Amniotic epithelial cell (primary cell): ENCODE measurements at regions not wholly inside any gene's neighbourhood (a gene's known extent, or its start where the extent isn't known, plus 50 kb on each side); places are given as distances from the start of the nearest gene placed in this dataset.
"Not testable (repeated sequence)": the region's sequence is repeated elsewhere in the genome, so short reads cannot be mapped to it uniquely, and the experiment has no call there.

Experiments used
- DNase-seq: peaks from one replicate; pipeline ENCODE4 v3.0.0-alpha.2; 2010; ENCODE audit warnings: low read depth

DNA sequence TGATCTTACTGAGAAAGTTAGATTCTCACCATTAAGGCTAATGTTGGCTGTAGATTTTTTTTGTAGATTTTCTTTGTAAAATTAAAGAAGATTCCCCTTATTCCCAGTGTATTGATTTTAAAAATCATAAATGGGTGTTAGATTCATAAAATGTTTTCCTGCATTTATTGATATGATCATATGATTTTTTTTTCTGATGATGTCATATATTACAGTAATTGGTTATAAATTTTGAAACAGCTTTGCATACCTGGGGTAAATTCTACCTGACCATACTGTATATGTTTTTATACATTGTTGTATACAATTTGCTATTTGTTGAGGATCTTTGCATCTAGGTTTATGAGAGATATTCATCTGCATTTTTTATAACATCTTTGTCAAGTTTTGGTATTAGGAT, 880.3 kb upstream of the GRIA3 start:
- no peak for DNase-seq

DNA sequence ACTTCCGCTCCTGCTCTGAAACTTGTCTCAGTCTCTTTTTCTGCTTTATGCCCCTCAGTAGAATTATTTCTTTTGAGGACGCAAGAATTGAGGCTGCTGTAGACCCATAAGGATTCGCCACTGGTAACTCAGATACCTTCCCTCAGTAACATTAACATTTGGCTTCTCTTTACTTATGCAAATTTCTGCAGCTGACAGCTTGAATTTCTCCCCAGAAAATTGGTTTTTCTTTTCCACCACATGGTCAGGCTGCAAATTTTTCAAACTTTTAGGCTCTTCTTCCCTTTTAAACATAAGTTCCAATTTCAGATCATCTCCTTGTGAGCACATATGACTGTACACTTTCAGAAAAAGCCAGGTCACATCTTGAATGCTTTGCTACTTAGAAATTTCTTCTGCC, 839.3 kb upstream of the GRIA3 start:
- no peak for DNase-seq

DNA sequence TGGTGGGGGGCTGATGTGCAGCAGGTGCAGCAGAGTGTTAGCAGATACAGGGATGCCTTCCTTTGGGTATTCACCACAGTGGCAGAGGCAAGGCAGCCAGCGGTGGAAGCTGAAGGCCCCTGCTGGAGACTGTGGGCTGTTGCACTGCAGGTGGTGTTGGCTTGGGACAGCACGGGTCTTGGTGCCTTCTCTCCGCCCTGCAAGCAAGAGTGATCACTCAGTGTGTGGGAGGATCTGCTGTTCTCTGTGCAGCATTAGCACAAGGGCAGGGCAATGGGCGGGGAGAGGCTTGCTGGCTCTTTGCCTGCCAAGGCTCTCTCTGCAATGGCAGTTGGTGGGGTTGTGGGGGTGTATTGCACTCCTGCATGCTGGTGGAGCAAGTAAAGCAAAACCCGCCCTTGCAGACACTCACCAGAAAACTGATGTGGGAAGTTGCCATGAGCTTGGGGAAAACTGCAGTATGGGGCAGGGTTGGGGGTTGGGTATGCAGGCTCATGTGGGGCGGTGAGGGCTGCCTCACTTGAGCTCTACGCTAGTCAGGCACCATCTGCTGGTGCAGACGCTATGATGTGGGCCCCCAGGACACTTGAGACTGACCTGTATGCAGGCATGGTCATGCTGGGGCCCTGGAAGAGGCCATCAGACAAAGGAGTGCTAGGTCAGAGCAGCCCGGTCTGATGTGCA, 820.8 kb upstream of the GRIA3 start:
- DNase-seq: no peak

DNA sequence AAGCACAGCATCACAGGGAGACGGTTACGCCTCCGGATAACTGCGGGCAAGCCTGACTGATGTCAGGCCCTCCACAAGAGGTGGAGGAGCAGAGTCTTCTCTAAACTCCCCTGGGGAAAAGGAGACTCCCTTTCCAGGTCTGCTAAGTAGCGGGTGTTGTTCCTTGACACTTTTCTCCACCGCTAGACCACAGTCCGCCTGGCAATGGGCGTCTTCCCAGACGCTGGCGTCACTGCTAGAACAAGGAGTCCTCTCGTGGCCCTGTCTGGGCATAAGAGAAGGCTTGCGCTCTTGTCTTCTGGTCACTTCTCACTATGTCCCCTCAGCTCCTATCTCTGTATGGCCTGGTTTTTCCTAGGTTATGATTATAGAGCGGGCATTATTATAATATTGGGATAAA, 808.5 kb upstream of the GRIA3 start:
- not testable (repeated sequence) for DNase-seq

DNA sequence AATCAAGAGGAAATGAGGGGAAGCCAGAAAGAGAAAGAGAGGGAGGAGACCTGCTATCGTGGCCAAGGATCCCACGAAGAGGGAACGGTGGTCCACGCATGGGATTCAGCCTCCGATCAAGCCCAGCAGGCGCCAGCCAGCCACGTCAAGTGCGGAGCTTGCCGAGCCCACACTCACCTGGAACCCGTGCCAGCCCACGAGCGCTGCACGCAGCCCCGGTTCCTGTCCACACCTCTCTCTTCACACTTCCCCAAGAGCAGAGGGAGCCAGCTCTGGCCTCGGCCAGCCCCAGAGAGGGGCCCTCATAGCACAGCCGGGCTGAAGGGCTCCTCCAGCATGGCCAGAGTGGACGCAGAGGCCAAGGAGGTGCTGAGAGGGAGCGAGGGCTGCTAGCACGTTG, 795.1 kb upstream of the GRIA3 start:
- no peak for DNase-seq

DNA sequence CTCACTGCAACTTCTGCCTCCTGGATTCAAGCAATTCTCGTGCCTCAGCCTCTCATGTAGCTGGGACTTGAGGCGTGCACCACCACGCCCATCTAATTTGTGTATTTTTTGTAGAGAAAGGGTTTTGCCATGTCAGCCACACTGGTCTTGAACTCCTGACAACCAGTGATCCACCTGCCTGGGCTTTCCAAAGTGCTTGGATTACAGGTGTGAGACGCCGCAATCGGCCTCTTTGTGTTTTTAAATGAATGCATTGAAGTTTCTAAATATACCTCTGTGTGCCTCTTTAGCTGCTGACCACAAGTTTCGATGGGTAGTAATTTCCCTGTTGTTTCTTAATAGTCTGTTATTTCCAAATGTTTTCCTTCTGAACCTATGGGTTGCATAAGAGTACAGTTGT, 765.3 kb upstream of the GRIA3 start:
- no peak for DNase-seq

DNA sequence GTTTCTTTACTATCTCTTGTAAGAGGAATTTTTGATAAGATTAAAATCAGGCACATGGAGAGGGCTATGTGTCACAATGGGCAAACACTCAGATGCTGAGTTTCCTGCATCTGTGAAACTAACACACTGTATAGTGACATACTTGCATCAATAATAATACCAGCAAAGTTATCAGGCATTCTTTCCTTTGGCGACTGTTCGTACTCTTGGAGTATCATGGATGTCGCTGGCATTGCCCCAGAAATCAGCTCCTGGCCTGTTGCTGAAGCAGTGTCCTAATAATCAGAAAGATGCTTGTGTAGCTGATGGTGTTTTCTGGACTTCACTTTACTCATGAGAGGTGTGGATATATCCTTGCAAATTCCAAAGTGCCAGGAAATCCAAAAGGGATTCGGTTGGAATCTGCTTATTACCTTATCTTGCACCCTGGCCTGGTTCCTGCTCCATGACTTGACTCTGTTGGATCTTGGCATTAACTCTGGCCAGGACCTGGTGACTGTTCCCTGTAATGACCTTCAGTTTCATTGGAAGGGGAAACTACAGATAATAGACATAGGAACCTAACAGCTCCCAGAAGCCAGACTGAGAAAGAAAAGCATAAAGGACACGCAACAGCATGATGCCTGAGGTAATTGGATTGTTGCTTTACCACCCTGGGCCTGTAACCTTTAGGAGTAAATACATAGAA, 762.5 kb upstream of the GRIA3 start:
- no peak for DNase-seq

DNA sequence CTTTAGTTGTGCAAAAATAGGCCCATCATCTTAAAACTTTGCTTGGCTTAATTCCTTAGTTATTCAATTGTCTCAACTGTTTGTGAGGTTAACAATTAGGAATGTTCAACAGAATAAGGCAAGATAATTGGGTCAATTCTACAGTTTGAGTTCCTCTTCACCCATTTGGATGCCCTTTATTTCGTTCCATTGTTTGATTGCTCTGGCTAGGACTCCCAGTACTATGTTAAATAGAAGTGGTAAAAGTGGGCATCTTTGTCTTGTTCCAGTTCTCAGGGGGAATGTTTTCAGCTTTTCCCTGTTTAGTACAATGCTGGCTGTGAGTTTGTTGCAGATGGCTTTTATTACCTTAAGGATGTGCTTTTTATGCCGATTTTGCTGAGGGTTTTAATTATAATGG, 761.5 kb upstream of the GRIA3 start:
- DNase-seq: no peak

DNA sequence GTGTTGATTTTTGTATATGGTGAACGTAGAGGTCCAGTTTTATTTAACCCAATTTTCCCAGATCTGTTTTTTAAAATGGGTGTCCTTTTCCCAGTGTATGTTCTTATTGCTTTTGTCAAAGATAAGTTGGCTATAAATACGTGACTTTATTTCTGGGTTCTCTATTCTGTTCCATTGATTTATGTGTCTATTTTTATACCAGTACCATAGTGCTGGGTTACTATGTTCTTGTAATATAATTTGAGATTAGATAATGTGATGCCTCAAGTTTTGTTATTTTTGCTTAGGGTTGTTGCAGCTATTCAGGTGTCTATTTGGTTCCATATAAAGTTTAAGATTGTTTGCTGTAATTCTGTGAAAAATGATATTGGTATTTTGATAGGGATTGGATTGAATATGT, 749.1 kb upstream of the GRIA3 start:
- no peak for DNase-seq

DNA sequence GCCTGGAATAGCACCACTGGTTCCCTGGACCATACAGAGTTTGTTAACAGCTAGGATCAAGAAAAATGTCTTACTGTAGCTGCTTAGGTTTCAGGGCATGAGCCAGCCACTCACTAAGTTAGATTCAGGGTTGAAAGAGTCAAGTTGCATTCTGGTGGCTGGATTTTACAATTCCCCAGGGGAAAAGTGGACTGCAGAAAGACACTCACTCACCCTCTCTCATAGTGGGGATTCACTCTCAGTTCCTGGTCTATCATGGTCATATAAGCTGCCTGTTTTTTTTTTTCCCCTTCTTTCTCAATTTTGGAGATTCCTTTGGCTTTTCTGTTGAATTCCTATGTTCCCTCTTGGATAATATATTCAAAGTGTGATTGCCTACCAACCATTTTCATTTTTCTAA, 744.2 kb upstream of the GRIA3 start:
- DNase-seq: no peak

DNA sequence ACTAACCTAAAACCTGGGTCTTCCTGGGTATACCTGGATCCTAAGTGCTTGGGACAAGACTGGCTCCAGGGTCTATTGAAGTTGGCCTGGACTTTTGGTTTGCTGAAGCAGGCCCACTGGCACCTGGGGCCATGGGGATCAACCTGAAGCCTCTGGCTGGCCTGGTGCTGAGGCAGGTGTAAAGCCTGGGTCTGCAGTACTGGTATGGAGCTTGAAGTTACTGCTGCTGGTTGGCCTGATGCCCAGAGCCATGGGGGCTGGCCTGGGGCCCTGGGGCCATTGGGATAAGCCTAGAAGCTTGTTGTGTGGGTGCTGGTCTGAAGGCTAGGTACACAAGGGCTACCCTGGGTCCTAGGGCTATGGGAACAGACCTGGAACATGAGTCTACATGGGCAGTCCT, 743.2 kb upstream of the GRIA3 start:
- no peak for DNase-seq

DNA sequence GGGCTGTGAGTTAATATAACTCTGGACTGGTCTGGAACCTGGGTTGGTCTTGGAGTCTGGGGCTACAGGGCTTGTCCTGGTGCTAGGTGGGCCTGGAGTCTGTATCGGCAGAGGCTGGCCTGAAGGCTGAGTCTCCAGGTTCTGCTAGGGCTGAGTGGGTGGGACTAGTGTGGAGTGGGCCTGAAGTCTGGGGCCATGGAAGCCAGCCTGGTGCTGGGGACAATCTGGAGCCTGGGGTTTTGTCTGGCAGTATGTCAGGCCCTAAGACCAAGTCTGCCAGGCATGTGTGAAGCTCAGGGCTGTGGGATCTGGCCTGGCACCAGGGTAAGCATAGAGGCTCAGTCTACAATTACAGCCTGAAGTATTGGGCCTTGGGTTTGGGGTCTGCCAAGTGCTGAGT, 742.6 kb upstream of the GRIA3 start:
- DNase-seq: no peak

DNA sequence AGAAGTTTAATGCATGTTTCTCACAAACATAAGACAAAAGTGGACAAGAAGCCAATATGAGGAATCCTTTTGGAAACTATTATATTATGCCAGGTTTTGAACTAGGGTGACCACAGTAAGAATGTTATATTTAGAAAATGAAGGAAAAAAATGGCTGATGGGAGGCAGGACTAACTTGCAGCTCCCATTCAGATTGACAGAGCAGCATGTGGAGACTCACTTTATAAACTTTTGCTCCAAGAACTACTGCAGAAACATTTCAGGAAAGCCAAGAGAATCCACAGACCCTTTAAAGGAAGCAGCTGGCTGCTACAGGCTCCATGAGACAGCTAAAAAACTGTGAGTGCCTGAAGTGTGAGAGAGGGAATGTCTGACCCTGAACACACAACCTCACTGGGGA, 738.6 kb upstream of the GRIA3 start:
- no peak for DNase-seq

DNA sequence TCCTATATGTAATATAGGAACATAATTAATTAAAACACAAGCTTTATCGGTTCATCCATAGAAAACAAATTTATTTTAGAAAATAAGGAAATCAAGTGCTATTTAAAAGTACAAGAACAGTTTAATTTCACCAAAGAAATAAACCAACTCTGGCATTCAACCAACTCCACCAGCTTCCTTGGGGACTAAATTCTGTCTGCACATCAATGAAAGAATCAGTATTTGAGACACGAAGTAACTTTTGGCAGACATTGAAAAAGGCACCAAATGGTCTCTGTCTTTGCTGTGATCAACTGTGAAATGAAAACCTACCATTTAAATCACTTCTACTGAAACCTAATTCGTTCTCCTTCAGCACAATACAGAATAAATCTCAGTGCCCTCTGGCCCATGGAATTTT, 719.7 kb upstream of the GRIA3 start:
- DNase-seq: no peak

DNA sequence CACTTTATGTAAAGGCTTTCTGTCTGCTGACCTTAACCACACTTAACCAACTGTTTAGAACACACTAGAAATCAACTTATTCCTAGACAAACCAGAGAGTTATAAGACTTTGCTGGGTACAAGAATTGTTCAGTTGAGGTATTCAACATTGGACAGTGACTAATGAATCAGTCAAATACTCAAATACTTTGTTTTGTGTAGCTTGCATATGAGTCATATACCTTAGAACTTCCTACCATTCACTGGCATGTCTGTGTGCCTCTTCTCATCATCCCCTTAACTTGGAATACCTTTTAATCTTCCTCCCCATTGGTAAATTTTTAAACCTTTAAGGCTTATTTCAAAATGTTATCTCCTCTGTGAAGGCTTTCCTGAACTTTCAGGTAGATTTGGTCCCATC, 708.8 kb upstream of the GRIA3 start:
- no peak for DNase-seq

DNA sequence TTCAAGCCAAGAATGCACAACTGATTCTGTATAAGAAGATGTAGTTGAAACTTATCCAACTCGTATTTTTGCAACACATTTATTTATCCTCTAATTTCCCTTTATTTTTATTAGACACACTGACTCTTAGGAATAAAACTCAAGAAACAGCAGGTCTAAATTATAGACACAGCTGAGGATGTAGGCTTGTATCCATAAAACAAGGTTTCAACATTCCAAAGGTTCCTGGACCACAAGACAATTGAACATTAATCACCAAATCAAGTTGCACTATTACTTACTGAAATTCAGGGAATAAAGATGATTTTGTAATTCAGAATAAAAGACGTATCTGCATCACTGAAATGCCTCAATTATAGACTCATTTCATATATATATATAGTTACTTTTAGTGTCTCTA, 683.5 kb upstream of the GRIA3 start:
- no peak for DNase-seq

DNA sequence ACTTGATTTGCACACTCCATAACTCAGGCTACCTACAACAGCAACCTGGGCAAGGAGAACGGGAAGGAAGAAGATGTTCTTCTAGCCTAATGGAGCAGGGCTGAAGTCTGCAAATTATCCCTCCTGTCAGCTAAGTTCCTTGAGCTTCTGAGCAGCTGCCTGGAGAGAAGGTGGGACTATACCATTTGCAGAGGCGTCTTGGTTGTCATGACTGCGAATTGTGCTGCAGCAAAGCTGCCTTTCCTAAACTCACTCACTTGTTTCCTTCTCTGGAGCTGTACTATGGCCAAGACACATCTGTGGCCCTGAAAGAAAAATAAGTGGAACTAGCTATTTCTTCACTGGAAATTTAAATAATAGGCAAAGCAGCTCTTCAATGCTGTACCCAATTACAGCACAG, 682.4 kb upstream of the GRIA3 start:
- no peak for DNase-seq

DNA sequence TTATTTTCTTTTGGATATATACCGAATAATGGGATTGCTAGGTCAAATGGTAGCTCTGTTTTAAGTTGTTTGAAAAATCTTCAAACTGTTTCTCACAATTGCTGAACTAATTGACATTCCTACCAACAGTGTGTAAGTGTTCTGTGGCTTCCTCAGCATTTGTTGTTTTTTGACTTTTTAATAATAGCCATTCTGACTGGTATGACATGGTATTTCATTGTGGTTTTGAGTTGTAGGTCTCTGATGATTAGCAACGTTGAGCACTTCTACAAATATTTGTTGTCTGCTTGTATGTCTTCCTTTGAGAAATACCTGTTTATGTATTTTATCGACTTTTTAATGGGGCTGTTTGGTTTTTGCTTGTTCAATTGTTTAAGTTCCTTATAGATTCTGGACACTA, 680.1 kb upstream of the GRIA3 start:
- no peak for DNase-seq

DNA sequence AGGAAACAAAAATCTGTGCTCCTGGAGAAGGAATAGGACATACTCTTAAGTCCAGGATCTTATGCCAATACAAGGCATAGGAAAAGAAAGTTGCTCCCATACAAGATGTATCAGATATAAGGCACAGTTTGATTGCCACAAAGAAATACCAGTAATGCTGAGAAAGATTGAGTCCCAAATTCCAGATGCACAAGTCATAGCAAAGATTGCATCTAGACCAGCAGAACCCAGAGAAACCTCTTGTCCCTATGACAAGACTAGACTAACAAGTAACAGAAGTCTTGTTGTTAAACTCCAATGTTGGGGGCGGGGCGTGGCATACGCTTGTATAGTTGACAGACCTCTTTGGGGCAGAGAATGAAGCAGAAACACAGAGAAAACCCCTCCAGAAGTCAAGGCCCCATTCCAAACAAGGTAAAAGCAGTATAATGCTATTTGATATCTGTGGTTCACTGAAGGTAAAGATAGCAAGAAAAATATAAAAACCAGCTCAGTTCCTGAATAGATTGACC, 671.5 kb upstream of the GRIA3 start:
- DNase-seq: no peak

DNA sequence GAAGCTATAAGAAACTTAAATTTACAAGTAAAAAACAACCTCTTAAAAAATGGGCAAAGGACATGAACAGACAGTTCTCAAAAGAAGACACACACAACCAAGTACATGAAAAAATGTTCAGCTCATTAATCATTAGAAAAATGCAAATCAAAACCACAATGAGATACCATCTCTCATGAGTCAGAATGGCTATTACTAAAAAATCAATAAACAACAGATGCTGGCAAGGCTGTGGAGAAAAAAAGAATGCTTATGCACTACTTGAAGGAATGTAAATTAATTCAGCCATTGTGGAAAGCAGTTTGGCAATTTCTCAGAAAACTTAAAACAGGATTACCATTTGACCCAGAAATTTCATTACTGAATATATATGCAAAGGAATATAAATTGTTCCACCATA, 666.3 kb upstream of the GRIA3 start:
- no peak for DNase-seq

DNA sequence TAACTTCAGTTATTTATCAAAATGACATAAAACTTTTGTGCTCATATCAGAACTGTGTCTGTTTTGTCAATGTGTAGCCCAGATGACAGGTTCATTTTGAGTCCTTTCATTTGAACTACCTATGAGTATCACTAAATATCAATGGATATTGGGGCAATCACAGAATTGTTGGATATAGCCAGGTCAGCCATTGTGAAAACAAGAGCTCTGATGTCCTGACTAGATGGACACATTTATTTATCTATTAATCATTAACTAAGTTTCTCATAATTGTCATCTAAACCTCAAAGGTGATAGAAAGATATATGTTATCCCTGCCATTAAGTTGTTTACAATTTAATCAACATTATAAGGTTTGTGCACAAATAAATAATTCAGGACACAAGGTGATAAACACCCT, 638.3 kb upstream of the GRIA3 start:
- no peak for DNase-seq

DNA sequence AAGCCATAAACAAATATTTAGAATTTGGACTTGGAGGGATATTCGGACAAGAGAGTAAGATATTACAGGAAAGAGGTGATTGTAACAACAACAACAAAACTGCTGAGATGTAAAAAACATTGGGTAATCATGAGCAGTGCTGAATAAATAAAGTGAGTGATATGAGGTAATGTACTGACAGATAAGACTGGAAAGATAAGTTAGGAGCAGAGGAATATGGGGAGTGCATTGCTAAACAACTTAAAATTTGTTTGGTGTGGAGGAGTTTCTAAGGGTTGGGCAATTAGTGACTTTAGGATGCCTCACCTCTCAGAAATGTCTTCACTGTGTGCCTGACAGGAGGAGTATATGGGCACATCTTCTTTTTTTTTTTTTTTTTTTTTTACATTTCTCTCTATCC, 637.8 kb upstream of the GRIA3 start:
- DNase-seq: peak; percentile 59

DNA sequence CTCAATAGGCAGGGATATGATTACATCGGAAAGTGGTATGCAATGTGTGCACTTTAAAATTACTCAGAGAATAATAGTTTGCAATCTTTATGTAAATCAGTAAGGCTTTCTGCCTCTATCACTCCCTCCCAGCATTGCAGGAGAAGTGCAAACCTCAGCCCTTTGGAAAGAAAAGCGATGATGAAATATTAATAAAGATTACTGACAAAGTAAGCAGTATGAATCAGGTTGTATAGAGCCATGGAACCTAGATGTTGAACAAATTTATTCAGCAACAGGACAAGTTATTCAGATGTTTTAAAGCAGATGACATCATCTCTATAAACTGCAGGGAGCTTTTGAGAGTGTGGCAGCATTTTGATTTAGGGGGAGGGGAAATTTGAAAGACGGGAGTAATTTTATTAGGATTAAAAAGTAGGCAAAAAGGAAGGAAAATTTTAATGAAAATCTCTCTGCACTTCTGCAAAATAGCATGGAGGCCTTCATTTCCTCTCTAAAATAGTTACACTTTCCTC, 631.7 kb upstream of the GRIA3 start:
- peak; percentile 8 for DNase-seq

DNA sequence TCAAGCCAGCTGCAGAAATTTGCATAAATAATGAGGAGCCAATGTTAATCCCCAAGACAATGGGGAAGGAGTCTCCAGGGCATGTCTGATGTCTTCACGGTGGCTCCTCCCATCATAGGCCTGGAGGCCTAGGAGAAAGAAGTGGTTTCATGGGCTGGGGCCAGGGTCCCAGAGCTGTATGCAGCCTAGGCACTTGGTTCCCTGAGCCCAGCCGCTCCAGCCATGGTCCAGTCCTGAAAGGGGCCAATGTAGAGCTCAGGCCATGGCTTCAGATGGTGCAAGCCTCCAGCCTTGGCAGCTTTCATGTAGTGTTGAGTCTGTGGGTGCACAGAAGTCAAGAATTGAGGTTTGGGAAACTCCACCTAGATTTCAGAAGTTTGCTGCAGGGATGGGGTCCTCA, 628.2 kb upstream of the GRIA3 start:
- no peak for DNase-seq
